ENCODE measurements at regions not wholly inside any gene's neighbourhood (a gene's known extent, or its start where the extent isn't known, plus 50 kb on each side); places are given as distances from the start of the nearest gene placed in this dataset.

DNA sequence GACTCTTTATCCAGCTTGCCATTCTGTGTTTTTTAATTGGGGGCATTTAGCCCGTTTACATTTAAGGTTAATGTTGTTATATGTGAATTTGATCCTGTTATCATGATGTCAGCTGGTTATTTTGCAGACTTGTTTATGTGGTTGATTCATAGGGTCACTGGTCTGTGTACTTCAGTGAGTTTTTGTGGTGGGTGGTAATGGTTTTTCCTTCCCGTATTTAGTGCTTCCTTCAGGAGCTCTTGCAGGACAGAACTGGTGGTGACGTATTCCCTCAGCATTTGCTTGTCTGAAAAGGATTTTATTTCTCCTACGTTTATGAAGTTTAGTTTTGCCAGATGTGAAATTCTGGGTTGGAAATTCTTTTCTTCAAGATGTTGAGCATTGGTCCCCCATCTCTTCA, 381.1 kb downstream of the MAN2A1 start:
- POLR2A ChIA-PET: no interaction called here

More for the DNA sequence above, 381.1 kb downstream of the MAN2A1 start:
- no peaks in the 10 kb centered on the region for H3K9me3 ChIP-seq (ENCODE audit: control insufficient read depth in 1 of 2, insufficient read depth in 1 of 2, low read depth in 1 of 2, low read length in 2 of 2)
- ChIA-PET CTCF (no interaction called here), RAD21 (ENCODE audit: low non-redundant PET in 1 of 2, low total read pairs in 2 of 2, uncharacterized antibody in 2 of 2, unreplicated experiment in 2 of 2) (no interaction called here)
- H4K20me1 ChIP-seq (ENCODE audit: insufficient read depth): no peaks in the 10 kb centered on the region
- DNase-seq (ENCODE audit: low read depth, low spot score) (no peak), ATAC-seq (no peak)
- H3K9me2 ChIP-seq (ENCODE audit: insufficient read depth): no peaks in the 10 kb centered on the region
- H3K27me3 ChIP-seq (ENCODE audit: insufficient read depth, low read length): no peaks in the 10 kb centered on the region
- TF ChIP-seq, protein P1, sequence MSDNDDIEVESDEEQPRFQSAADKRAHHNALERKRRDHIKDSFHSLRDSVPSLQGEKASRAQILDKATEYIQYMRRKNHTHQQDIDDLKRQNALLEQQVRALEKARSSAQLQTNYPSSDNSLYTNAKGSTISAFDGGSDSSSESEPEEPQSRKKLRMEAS (IDR thresholded peaks at IDR 0.05): no peak
- TF ChIP-seq SP1 (IDR thresholded peaks at IDR 0.05; ENCODE audit: low read depth): no peak
- TF ChIP-seq FOSL1 (IDR thresholded peaks at IDR 0.05; ENCODE audit: low read depth): no peak
- TF ChIP-seq POLR2A (IDR thresholded peaks at IDR 0.05; ENCODE audit: borderline replicate concordance, extremely low read depth, insufficient read depth, insufficient read length): no peak
- TF ChIP-seq CBX3 (IDR thresholded peaks at IDR 0.05; ENCODE audit: low read depth): no peak
- TF ChIP-seq, protein P2, sequence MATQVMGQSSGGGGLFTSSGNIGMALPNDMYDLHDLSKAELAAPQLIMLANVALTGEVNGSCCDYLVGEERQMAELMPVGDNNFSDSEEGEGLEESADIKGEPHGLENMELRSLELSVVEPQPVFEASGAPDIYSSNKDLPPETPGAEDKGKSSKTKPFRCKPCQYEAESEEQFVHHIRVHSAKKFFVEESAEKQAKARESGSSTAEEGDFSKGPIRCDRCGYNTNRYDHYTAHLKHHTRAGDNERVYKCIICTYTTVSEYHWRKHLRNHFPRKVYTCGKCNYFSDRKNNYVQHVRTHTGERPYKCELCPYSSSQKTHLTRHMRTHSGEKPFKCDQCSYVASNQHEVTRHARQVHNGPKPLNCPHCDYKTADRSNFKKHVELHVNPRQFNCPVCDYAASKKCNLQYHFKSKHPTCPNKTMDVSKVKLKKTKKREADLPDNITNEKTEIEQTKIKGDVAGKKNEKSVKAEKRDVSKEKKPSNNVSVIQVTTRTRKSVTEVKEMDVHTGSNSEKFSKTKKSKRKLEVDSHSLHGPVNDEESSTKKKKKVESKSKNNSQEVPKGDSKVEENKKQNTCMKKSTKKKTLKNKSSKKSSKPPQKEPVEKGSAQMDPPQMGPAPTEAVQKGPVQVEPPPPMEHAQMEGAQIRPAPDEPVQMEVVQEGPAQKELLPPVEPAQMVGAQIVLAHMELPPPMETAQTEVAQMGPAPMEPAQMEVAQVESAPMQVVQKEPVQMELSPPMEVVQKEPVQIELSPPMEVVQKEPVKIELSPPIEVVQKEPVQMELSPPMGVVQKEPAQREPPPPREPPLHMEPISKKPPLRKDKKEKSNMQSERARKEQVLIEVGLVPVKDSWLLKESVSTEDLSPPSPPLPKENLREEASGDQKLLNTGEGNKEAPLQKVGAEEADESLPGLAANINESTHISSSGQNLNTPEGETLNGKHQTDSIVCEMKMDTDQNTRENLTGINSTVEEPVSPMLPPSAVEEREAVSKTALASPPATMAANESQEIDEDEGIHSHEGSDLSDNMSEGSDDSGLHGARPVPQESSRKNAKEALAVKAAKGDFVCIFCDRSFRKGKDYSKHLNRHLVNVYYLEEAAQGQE (IDR thresholded peaks at IDR 0.05; ENCODE audit: low read depth): no peak
- TF ChIP-seq CEBPB (IDR thresholded peaks at IDR 0.05; ENCODE audit: low read depth): no peak
- TF ChIP-seq SRF (IDR thresholded peaks at IDR 0.05; ENCODE audit: low read depth): no peak
- TF ChIP-seq, protein P3, sequence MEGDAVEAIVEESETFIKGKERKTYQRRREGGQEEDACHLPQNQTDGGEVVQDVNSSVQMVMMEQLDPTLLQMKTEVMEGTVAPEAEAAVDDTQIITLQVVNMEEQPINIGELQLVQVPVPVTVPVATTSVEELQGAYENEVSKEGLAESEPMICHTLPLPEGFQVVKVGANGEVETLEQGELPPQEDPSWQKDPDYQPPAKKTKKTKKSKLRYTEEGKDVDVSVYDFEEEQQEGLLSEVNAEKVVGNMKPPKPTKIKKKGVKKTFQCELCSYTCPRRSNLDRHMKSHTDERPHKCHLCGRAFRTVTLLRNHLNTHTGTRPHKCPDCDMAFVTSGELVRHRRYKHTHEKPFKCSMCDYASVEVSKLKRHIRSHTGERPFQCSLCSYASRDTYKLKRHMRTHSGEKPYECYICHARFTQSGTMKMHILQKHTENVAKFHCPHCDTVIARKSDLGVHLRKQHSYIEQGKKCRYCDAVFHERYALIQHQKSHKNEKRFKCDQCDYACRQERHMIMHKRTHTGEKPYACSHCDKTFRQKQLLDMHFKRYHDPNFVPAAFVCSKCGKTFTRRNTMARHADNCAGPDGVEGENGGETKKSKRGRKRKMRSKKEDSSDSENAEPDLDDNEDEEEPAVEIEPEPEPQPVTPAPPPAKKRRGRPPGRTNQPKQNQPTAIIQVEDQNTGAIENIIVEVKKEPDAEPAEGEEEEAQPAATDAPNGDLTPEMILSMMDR (IDR thresholded peaks at IDR 0.05 in 2 of 3, conservative IDR thresholded peaks at IDR 0.05 in 1 of 3; ENCODE audit: borderline replicate concordance in 1 of 3, insufficient read depth in 1 of 3, low read depth in 2 of 3, low read length in 2 of 3): no peak
- TF ChIP-seq JUND (IDR thresholded peaks at IDR 0.05): no peak
- TF ChIP-seq POLR2AphosphoS5 (IDR thresholded peaks at IDR 0.05; ENCODE audit: low read depth, low read length): no peak
- no peak for TF ChIP-seq RAD21 (IDR thresholded peaks at IDR 0.05; ENCODE audit: low read depth)
- H3K4me1 ChIP-seq (ENCODE audit: control insufficient read depth in 1 of 2, insufficient read depth in 2 of 2, low read length in 2 of 2): no peaks in the 10 kb centered on the region
- no peak overlapping the region for H3K9ac ChIP-seq (ENCODE audit: low read length)
- H3K4me3 ChIP-seq (replicated peaks in 1 of 2; ENCODE audit: low read depth in 1 of 2, low read length in 2 of 2): no peak overlapping the region
- no peaks in the 10 kb centered on the region for H3K79me2 ChIP-seq (ENCODE audit: insufficient read depth, low read length)
- BruUV-seq (replicated peaks): no TSS peak
- intact Hi-C loops (cut with micrococcal nuclease): no loop called here
- no peaks in the 10 kb centered on the region for H3K36me3 ChIP-seq (ENCODE audit: control insufficient read depth in 1 of 2, insufficient read depth in 2 of 2, low read length in 2 of 2)
- no peak overlapping the region for H3K4me2 ChIP-seq (ENCODE audit: low read length)
- no peak overlapping the region for H2AFZ ChIP-seq (ENCODE audit: low read depth, low read length, poor library complexity, severe bottlenecking)
- no peak overlapping the region for H3K27ac ChIP-seq (ENCODE audit: low read depth, low read length)
